Right lobe of liver (tissue), 6 donors: ENCODE measurements at regions not wholly inside any gene's neighbourhood (a gene's known extent, or its start where the extent isn't known, plus 50 kb on each side); places are given as distances from the start of the nearest gene placed in this dataset.

Experiments
- ATAC-seq, 4 donors: fragments of 200-7000 bp; cut with Tn5 transposase; one replicate each; pipeline ENCODE4 v1.9.1; 2020; ENCODE audit warnings: mild to moderate bottlenecking in 4 of 4, moderate library complexity in 4 of 4
- DNase-seq, 3 donors: peaks; one replicate each; pipeline ENCODE4 v3.0.0-alpha.2; 2020
- H3K27ac ChIP-seq, 3 donors: fragments of 200-600 bp; one replicate each; pipeline ENCODE4 v1.8.0; 2022
- H3K27me3 ChIP-seq, 2 donors: fragments of 200-600 bp; one replicate each; pipeline ENCODE4 v1.8.0; 2022
- H3K36me3 ChIP-seq, 4 donors: fragments of 200-600 bp; sonication (generic) in 1 of 4; one replicate each; pipeline versions ENCODE4 v1.5.1 to v1.8.0; 2017 to 2022; ENCODE audit warnings: control low read depth in 1 of 4
- H3K4me1 ChIP-seq, 4 donors: fragments of 200-600 bp; sonication (generic) in 1 of 4; one replicate each; pipeline versions ENCODE4 v1.5.1 to v1.8.0; 2017 to 2022; ENCODE audit warnings: control low read depth in 1 of 4
- H3K4me3 ChIP-seq, 3 donors: fragments of 200-600 bp; one replicate each; pipeline ENCODE4 v1.8.0; 2022
- H3K9me3 ChIP-seq, 4 donors: fragments of 200-600 bp; sonication (generic) in 1 of 4; one replicate each; pipeline versions ENCODE4 v1.5.1 to v1.8.0; 2017 to 2022; ENCODE audit warnings: control low read depth in 1 of 4
- CTCF ChIP-seq, 4 donors: fragments of 200-600 bp in 3 of 4; fragments of 450-650 bp in 1 of 4; IDR thresholded peaks; one replicate each; pipeline versions ENCODE4 v1.5.1 to v1.8.0; 2016 to 2022; ENCODE audit warnings: antibody characterized with exemption in 4 of 4, mild to moderate bottlenecking in 2 of 4
- POLR2A ChIP-seq: fragments of 450-650 bp; IDR thresholded peaks from one replicate; pipeline ENCODE4 v1.6.1; 2017; ENCODE audit warnings: antibody characterized with exemption, mild to moderate bottlenecking
- whole genome bisulfite sequencing: methylation state at CpG from one replicate; pipeline ENCODE4 v1.1.6; 2018; ENCODE audit warnings: low coverage, low lambda C conversion rate; ENCODE audit not compliant: insufficient coverage; ENCODE audit errors: missing lambda C conversion rate; 5-methylcytosine and 5-hydroxymethylcytosine counted together
- intact Hi-C, 2 donors: fragments of 100-400 bp; cut with DNase I; formaldehyde crosslinking; loops; one replicate each; pipeline versions ENCODE4 v1.11.2 to v1.14.1; 2022
- donor health status: DM: no; HTN: yes; CAD: no.
- donor health status: DM: no; HTN: no; CAD: no.
- donor health status: DM: no; HTN: no; CAD: no.
- donor health status: DM: no; HTN: yes; CAD: no.
- donor health status: DM: no; HTN: yes; CAD: no.

- no peak overlapping the region for H3K27ac ChIP-seq
- peaks cover 0 to 12% (median 0%) of the 10 kb centered on the region in 4 donors for H3K4me1 ChIP-seq
- H3K27me3 ChIP-seq = no peaks in the 10 kb centered on the region
- no peaks in the 10 kb centered on the region for H3K36me3 ChIP-seq
- no peak for DNase-seq
- ATAC-seq = peak in 2 of 4 donors; percentile 18 to 33
- WGBS = 69% methylated on average over 7 of the region's 7 CpGs
- intact Hi-C loops = no loop called here
- TF ChIP-seq CTCF (IDR thresholded peaks at IDR 0.05) = no peak
- no peak for TF ChIP-seq POLR2A
- H3K9me3 ChIP-seq = no peaks in the 10 kb centered on the region
- no peak overlapping the region for H3K4me3 ChIP-seq
Observed at GRCh38 chr4:128358231-128358912, 70.8 kb upstream of the PGRMC2 start.

DNA sequence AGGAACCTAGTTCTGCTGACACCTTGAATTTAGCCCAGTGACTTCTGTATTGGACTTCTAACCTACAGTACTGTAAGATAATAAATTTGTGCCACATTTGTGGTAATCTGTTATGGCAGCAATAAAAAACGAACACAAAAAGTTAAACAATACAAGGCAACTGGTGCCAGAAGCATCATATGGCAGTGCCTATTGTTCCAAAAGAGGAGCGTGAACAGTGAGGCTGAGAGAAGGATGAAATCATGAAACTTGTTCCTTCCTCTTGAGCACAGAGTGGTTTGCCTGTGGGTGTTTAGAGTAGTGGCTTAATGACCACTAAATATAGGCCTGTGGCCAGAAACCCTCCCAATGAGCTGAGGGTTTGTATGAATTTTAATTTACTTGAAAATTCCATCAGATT lies 69.7 kb upstream of the PGRMC2 start:
- intact Hi-C loops = no loop called here
- no peaks in the 10 kb centered on the region for H3K36me3 ChIP-seq
- no peaks in the 10 kb centered on the region for H3K9me3 ChIP-seq
- WGBS = 81% methylated on average over 2 of the region's 2 CpGs
- no peak for DNase-seq
- TF ChIP-seq POLR2A (no peak), CTCF (IDR thresholded peaks at IDR 0.05) (no peak)
- no peak for ATAC-seq
- no peaks in the 10 kb centered on the region for H3K27me3 ChIP-seq
- no peak overlapping the region for H3K27ac ChIP-seq
- peaks cover 0 to 13% (median 0%) of the 10 kb centered on the region in 4 donors for H3K4me1 ChIP-seq
- no peak overlapping the region for H3K4me3 ChIP-seq

DNA sequence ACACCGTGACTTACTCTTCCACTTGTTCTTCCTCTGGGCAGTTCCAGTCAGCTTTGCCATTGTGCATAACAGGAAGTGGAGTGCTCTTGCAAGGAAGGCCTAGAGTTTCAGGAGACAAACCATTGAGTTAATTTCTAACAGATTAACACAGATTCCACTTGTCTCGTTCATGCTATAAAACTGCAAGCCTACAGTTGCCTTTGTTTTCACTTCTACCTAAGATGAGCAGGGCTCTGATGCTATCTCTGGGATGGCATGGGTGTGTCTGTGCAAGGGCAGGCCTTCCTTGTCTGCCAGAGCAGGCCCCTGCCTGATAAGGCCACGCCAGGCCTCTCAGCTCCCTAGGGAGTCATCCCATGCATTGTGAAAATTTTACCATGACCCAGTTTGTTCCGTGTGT lies 67.7 kb upstream of the PGRMC2 start:
- no peak for ATAC-seq
- Histone ChIP-seq H3K27ac (no peak overlapping the region), H3K27me3 (no peaks in the 10 kb centered on the region), H3K36me3 (no peaks in the 10 kb centered on the region), H3K4me1 (peaks cover 0 to 33% (median under 1%) of the 10 kb centered on the region in 4 donors), H3K4me3 (no peak overlapping the region), H3K9me3 (no peaks in the 10 kb centered on the region)
- no peak for TF ChIP-seq POLR2A
- TF ChIP-seq CTCF (IDR thresholded peaks at IDR 0.05) = no peak
- 62% methylated on average over 3 of the region's 4 CpGs for WGBS
- intact Hi-C loops = no loop called here
- DNase-seq = no peak

GRCh38 chr4:128354205-128354821 lies 66.7 kb upstream of the PGRMC2 start:
- peak; percentile 53 to 78 (median 76) for ATAC-seq
- no peaks in the 10 kb centered on the region for H3K9me3 ChIP-seq
- no peaks in the 10 kb centered on the region for H3K27me3 ChIP-seq
- 49% methylated on average over 4 of the region's 4 CpGs for WGBS
- no peaks in the 10 kb centered on the region for H3K36me3 ChIP-seq
- H3K27ac ChIP-seq = no peak overlapping the region
- peak; percentile 60 to 75 (median 72) for DNase-seq
- intact Hi-C loops = no loop called here
- TF ChIP-seq POLR2A = no peak
- no peak for TF ChIP-seq CTCF (IDR thresholded peaks at IDR 0.05)
- H3K4me1 ChIP-seq = peaks cover 0 to 41% (median 3%) of the 10 kb centered on the region in 4 donors
- no peak overlapping the region for H3K4me3 ChIP-seq
